Testis (tissue), 2 donors: ENCODE measurements at regions not wholly inside any gene's neighbourhood (a gene's known extent, or its start where the extent isn't known, plus 50 kb on each side); places are given as distances from the start of the nearest gene placed in this dataset.
"Not testable (repeated sequence)": the region's sequence is repeated elsewhere in the genome, so short reads cannot be mapped to it uniquely, and the experiment has no call there.

Experiments used
- DNase-seq: peaks from one replicate; pipeline ENCODE4 v3.0.0-alpha.2; 2019
- H3K27ac ChIP-seq, 2 donors: fragments of 200-600 bp; sonication (generic); one replicate each; pipeline ENCODE4 v1.5.1; 2019
- H3K27me3 ChIP-seq: fragments of 200-600 bp; sonication (generic); one replicate; pipeline ENCODE4 v1.5.1; 2019
- H3K36me3 ChIP-seq: fragments of 200-600 bp; sonication (generic); one replicate; pipeline ENCODE4 v1.5.1; 2017; ENCODE audit warnings: low read depth; ENCODE audit errors: missing control alignments
- H3K4me1 ChIP-seq: fragments of 200-600 bp; sonication (generic); one replicate; pipeline ENCODE4 v1.5.1; 2019
- H3K4me3 ChIP-seq, 2 donors: fragments of 200-600 bp; sonication (generic); one replicate each; pipeline ENCODE4 v1.5.1; 2017 to 2019
- H3K9me3 ChIP-seq: fragments of 200-600 bp; sonication (generic); one replicate; pipeline ENCODE4 v1.5.1; 2017
- CTCF ChIP-seq, 3 experiments: fragments of 450-650 bp in 2 of 3; fragments of 200-600 bp in 1 of 3; sonication (generic) in 1 of 3; IDR thresholded peaks; one replicate each; pipeline ENCODE4 v1.5.1; 2016 to 2019; ENCODE audit warnings: antibody characterized with exemption in 3 of 3, mild to moderate bottlenecking in 2 of 3, moderate library complexity in 1 of 3
- POLR2A ChIP-seq: fragments of 450-650 bp; IDR thresholded peaks from one replicate; pipeline ENCODE4 v1.6.1; 2017; ENCODE audit warnings: antibody characterized with exemption, mild to moderate bottlenecking, moderate library complexity
- WGBS, 2 donors: methylation state at CpG; one replicate each; pipeline ENCODE4 v1.1.5; 2018; 5-methylcytosine and 5-hydroxymethylcytosine counted together
- intact Hi-C: fragments of 100-400 bp; cut with DNase I; formaldehyde crosslinking; loops from one replicate; pipeline ENCODE4 v1.15.1; 2023; ENCODE audit warnings: low total_unique reads

GRCh38 chr3:163722405-163722804 is 1355.9 kb downstream of the SI start:
- no peaks in the 10 kb centered on the region for H3K36me3 ChIP-seq
- no peaks in the 10 kb centered on the region for H3K27me3 ChIP-seq
- no peaks in the 10 kb centered on the region for H3K4me1 ChIP-seq
- no peak for DNase-seq
- H3K9me3 ChIP-seq: no peaks in the 10 kb centered on the region
- WGBS, 2 donors: 65 to 70% methylated on average over 2 of the region's 2 CpGs
- H3K4me3 ChIP-seq: no peak overlapping the region
- no peak overlapping the region for H3K27ac ChIP-seq
- intact Hi-C loops: no loop called here
- TF ChIP-seq POLR2A (no peak), CTCF (IDR thresholded peaks at IDR 0.05) (no peak)

GRCh38 chr3:163721596-163721995 is 1356.7 kb downstream of the SI start:
- no peak overlapping the region for H3K4me3 ChIP-seq
- TF ChIP-seq CTCF (IDR thresholded peaks at IDR 0.05) (no peak), POLR2A (no peak)
- no peaks in the 10 kb centered on the region for H3K36me3 ChIP-seq
- H3K27me3 ChIP-seq: no peaks in the 10 kb centered on the region
- 50 to 90% methylated on average over 1 to 6 of the region's 6 CpGs for WGBS, 2 donors
- no peak for DNase-seq
- no peaks in the 10 kb centered on the region for H3K9me3 ChIP-seq
- H3K4me1 ChIP-seq: no peaks in the 10 kb centered on the region
- no peak overlapping the region for H3K27ac ChIP-seq
- intact Hi-C loops: no loop called here

- Histone ChIP-seq H3K9me3 (no peaks in the 10 kb centered on the region), H3K4me3 (no peak overlapping the region), H3K27ac (no peak overlapping the region), H3K4me1 (no peaks in the 10 kb centered on the region), H3K36me3 (no peaks in the 10 kb centered on the region), H3K27me3 (no peaks in the 10 kb centered on the region)
- TF ChIP-seq CTCF (IDR thresholded peaks at IDR 0.05) (no peak), POLR2A (no peak)
- 62 to 76% methylated on average over 4 of the region's 4 CpGs for WGBS, 2 donors
- no peak for DNase-seq
- intact Hi-C loops: no loop called here
Observed at GRCh38 chr3:163717377-163717776, 1360.9 kb downstream of the SI start.

- Histone ChIP-seq H3K9me3 (no peaks in the 10 kb centered on the region), H3K4me3 (no peak overlapping the region), H3K4me1 (no peaks in the 10 kb centered on the region), H3K27ac (no peak overlapping the region), H3K36me3 (no peaks in the 10 kb centered on the region), H3K27me3 (no peaks in the 10 kb centered on the region)
- WGBS, 2 donors: 87 to 100% methylated on average over 1 of the region's 1 CpG
- TF ChIP-seq POLR2A (no peak), CTCF (IDR thresholded peaks at IDR 0.05) (no peak)
- no peak for DNase-seq
- intact Hi-C loops: no loop called here
Observed at GRCh38 chr3:163708428-163708827, 1369.9 kb downstream of the SI start.

GRCh38 chr3:163707659-163708058 is 1370.6 kb downstream of the SI start:
- Histone ChIP-seq H3K4me1 (no peaks in the 10 kb centered on the region), H3K9me3 (no peaks in the 10 kb centered on the region), H3K4me3 (no peak overlapping the region), H3K27ac (no peak overlapping the region), H3K27me3 (no peaks in the 10 kb centered on the region), H3K36me3 (no peaks in the 10 kb centered on the region)
- no peak for TF ChIP-seq POLR2A
- no peak for TF ChIP-seq CTCF (IDR thresholded peaks at IDR 0.05)
- intact Hi-C loops: no loop called here
- no peak for DNase-seq

GRCh38 chr3:163698221-163698620 is 1380.1 kb downstream of the SI start:
- H3K36me3 ChIP-seq, H3K9me3 ChIP-seq, intact Hi-C loops, H3K27me3 ChIP-seq, H3K27ac ChIP-seq, DNase-seq, H3K4me1 ChIP-seq, H3K4me3 ChIP-seq: not testable (repeated sequence)
- WGBS, 2 donors: 71 to 72% methylated on average over 5 of the region's 5 CpGs
